B cell (primary cell): ENCODE measurements at regions not wholly inside any gene's neighbourhood (a gene's known extent, or its start where the extent isn't known, plus 50 kb on each side); places are given as distances from the start of the nearest gene placed in this dataset.

ENCODE experiments used
- ATAC-seq: fragments of 200-7000 bp; cut with Tn5 transposase; one replicate; pipeline ENCODE4 v1.10.0; 2021; ENCODE audit warnings: low read depth, mild to moderate bottlenecking, moderate number of reproducible peaks, moderate library complexity
- CTCF ChIA-PET: fragments of 350-600 bp; sonication (Branson Sonifier 250); formaldehyde crosslinking; loops from one replicate; lab custom pipeline; 2021; ENCODE audit warnings: antibody characterized with exemption, inconsistent platforms; lab: Charles Lee
- POLR2A ChIA-PET: fragments of 350-600 bp; sonication (Branson Sonifier 250); formaldehyde crosslinking; loops from one replicate; lab custom pipeline; 2021; ENCODE audit warnings: antibody characterized with exemption; lab: Charles Lee
- DNase-seq: peaks from one replicate; pipeline ENCODE4 v3.0.0; 2013
- H2AFZ ChIP-seq: 2 replicates; pipeline ENCODE4 v1.6.1; 2012; ENCODE audit warnings: mild to moderate bottlenecking, low read depth, low read length; ENCODE audit not compliant: insufficient read depth, poor library complexity, severe bottlenecking
- H3K27ac ChIP-seq, 2 donors: 1 replicate in 1 of 2; 2 replicates in 1 of 2; pipeline ENCODE4 v1.5.1; 2012 to 2013; ENCODE audit warnings: low read length in 2 of 2, mild to moderate bottlenecking in 2 of 2, moderate library complexity in 1 of 2
- H3K27me3 ChIP-seq, 4 experiments: fragments of 200-600 bp in 1 of 4; sonication (generic) in 1 of 4; replicated peaks in 1 of 4; 1 replicate in 2 of 4; 2 replicates in 2 of 4; pipeline versions ENCODE4 v1.6.1 to v1.7.0; 2013 to 2016; ENCODE audit warnings: low read length in 3 of 4, mild to moderate bottlenecking in 2 of 4, mixed read lengths in 1 of 4, moderate library complexity in 1 of 4; ENCODE audit not compliant: insufficient read depth in 4 of 4, control insufficient read depth in 3 of 4; ENCODE audit errors: control extremely low read depth in 1 of 4
- H3K36me3 ChIP-seq, 2 experiments: replicated peaks in 1 of 2; 1 replicate in 1 of 2; 2 replicates in 1 of 2; pipeline versions ENCODE4 v1.6.1 to v1.7.1; 2013; ENCODE audit warnings: low read length in 1 of 2; ENCODE audit not compliant: insufficient read depth in 2 of 2, control insufficient read depth in 1 of 2; ENCODE audit errors: control extremely low read depth in 1 of 2, extremely low read depth in 1 of 2
- H3K4me1 ChIP-seq, 2 donors: fragments of 200-600 bp in 1 of 2; sonication (generic) in 1 of 2; 1 replicate in 1 of 2; 2 replicates in 1 of 2; pipeline versions ENCODE4 v1.5.1 to v1.6.1; 2013 to 2017; ENCODE audit warnings: low read length in 2 of 2; ENCODE audit not compliant: control insufficient read depth in 2 of 2, insufficient read depth in 2 of 2
- H3K4me2 ChIP-seq: replicated peaks from 2 replicates; pipeline ENCODE3; 2012; ENCODE audit warnings: mild to moderate bottlenecking, low read depth, low read length; ENCODE audit not compliant: poor library complexity, severe bottlenecking
- H3K4me3 ChIP-seq, 5 experiments: fragments of 200-600 bp in 1 of 5; sonication (generic) in 1 of 5; 1 replicate in 3 of 5; 2 replicates in 2 of 5; pipeline versions ENCODE4 v1.5.1 to v1.7.0; 2011 to 2016; ENCODE audit warnings: low read length in 4 of 5, mild to moderate bottlenecking in 4 of 5, low read depth in 2 of 5, control low read depth in 1 of 5, moderate library complexity in 1 of 5; ENCODE audit not compliant: insufficient read depth in 1 of 5; ENCODE audit errors: control extremely low read depth in 1 of 5, extremely low read depth in 1 of 5
- H3K79me2 ChIP-seq: fragments of 200-600 bp; sonication (generic); one replicate; pipeline ENCODE4 v1.6.0; 2016; ENCODE audit warnings: low read length; ENCODE audit not compliant: control insufficient read depth, insufficient read depth
- H3K9ac ChIP-seq: fragments of 200-600 bp; sonication (generic); 2 replicates; pipeline ENCODE4 v1.6.1; 2017; ENCODE audit warnings: mild to moderate bottlenecking, low read length, moderate library complexity
- H3K9me3 ChIP-seq, 3 donors: one replicate each; pipeline versions ENCODE4 v1.6.1 to v1.7.1; 2013; ENCODE audit warnings: low read length in 2 of 3; ENCODE audit not compliant: control insufficient read depth in 2 of 3, insufficient read depth in 1 of 3; ENCODE audit errors: control extremely low read depth in 1 of 3
- H4K20me1 ChIP-seq: 2 replicates; pipeline ENCODE4 v1.6.0; 2012; ENCODE audit warnings: mild to moderate bottlenecking, low read length; ENCODE audit not compliant: insufficient read depth, control insufficient read depth, poor library complexity, severe bottlenecking
- H3K27ac Mint-ChIP-seq: one replicate; pipeline ENCODE4 v1.8.0; 2021; ENCODE audit warnings: mixed read lengths
- H3K27me3 Mint-ChIP-seq: one replicate; pipeline ENCODE4 v1.8.0; 2021; ENCODE audit warnings: mixed read lengths
- H3K4me1 Mint-ChIP-seq: one replicate; pipeline ENCODE4 v1.8.0; 2021; ENCODE audit warnings: mixed read lengths
- H3K4me3 Mint-ChIP-seq: one replicate; pipeline ENCODE4 v1.8.0; 2021; ENCODE audit warnings: mixed read lengths
- H3K9me3 Mint-ChIP-seq: one replicate; pipeline ENCODE4 v1.8.0; 2022; ENCODE audit warnings: mixed read lengths; ENCODE audit not compliant: insufficient read depth
- CTCF ChIP-seq: fragments of 200-600 bp; IDR thresholded peaks from one replicate; pipeline ENCODE4 v1.8.0; 2022; ENCODE audit warnings: antibody characterized with exemption, mild to moderate bottlenecking
- EZH2 ChIP-seq: IDR thresholded peaks from 2 replicates; pipeline ENCODE4 v1.6.1; 2012; ENCODE audit warnings: borderline replicate concordance, low read depth, mild to moderate bottlenecking, moderate library complexity, low read length; ENCODE audit not compliant: insufficient read depth, poor library complexity, severe bottlenecking
- WGBS: methylation state at CpG from one replicate; pipeline ENCODE4 v1.1.5; 2013; ENCODE audit warnings: missing lambda C conversion rate; ENCODE audit not compliant: insufficient coverage; 5-methylcytosine and 5-hydroxymethylcytosine counted together
- intact Hi-C: fragments of 100-400 bp; cut with micrococcal nuclease; formaldehyde crosslinking; loops from one replicate; pipeline ENCODE4 v1.10.0; 2022

- Histone ChIP-seq H2AFZ (no peak overlapping the region), H3K27me3 (peaks cover 0 to 5% (median 0%) of the 10 kb centered on the region in 4 experiments), H3K9ac (no peak overlapping the region), H3K79me2 (no peaks in the 10 kb centered on the region), H3K4me1 (no peaks in the 10 kb centered on the region), H3K9me3 (no peaks in the 10 kb centered on the region), H3K36me3 (no peaks in the 10 kb centered on the region), H3K4me3 (no peak overlapping the region), H3K4me2 (no peak overlapping the region), H3K27ac (no peak overlapping the region), H4K20me1 (no peaks in the 10 kb centered on the region)
- Mint-ChIP-seq H3K4me3 (no peak overlapping the region), H3K9me3 (no peaks in the 10 kb centered on the region), H3K27ac (no peak overlapping the region), H3K4me1 (no peaks in the 10 kb centered on the region), H3K27me3 (peaks cover 4% of the 10 kb centered on the region)
- TF ChIP-seq CTCF (no peak), EZH2 (no peak)
- POLR2A ChIA-PET = no interaction called here
- 80% methylated on average over 1 of the region's 3 CpGs for WGBS
- DNase-seq = no peak
- CTCF ChIA-PET = no interaction called here
- intact Hi-C loops = no loop called here
- no peak for ATAC-seq
Observed at GRCh38 chr14:54108481-54109471, 152.2 kb upstream of the BMP4 start.

- H2AFZ ChIP-seq = no peak overlapping the region
- Mint-ChIP-seq H3K9me3 (no peaks in the 10 kb centered on the region), H3K4me1 (no peaks in the 10 kb centered on the region), H3K4me3 (no peak overlapping the region), H3K27me3 (peaks cover 4% of the 10 kb centered on the region), H3K27ac (no peak overlapping the region)
- no peaks in the 10 kb centered on the region for H4K20me1 ChIP-seq
- H3K27ac ChIP-seq = no peak overlapping the region
- POLR2A ChIA-PET = no interaction called here
- no peaks in the 10 kb centered on the region for H3K36me3 ChIP-seq
- no peaks in the 10 kb centered on the region for H3K79me2 ChIP-seq
- H3K4me2 ChIP-seq = no peak overlapping the region
- peaks cover 0 to 5% (median 0%) of the 10 kb centered on the region in 4 experiments for H3K27me3 ChIP-seq
- no peak overlapping the region for H3K4me3 ChIP-seq
- TF ChIP-seq CTCF = no peak
- no peak for TF ChIP-seq EZH2
- WGBS = 85% methylated on average over 2 of the region's 2 CpGs
- no peak overlapping the region for H3K9ac ChIP-seq
- ATAC-seq = no peak
- intact Hi-C loops = no loop called here
- DNase-seq = no peak
- no peaks in the 10 kb centered on the region for H3K4me1 ChIP-seq
- peaks cover 0 to 2% (median 0%) of the 10 kb centered on the region in 3 donors for H3K9me3 ChIP-seq
- CTCF ChIA-PET = no interaction called here
Observed at GRCh38 chr14:54109521-54110120, 153.0 kb upstream of the BMP4 start.
